Heart left ventricle (tissue), 16 donors: ENCODE measurements at regions not wholly inside any gene's neighbourhood (a gene's known extent, or its start where the extent isn't known, plus 50 kb on each side); places are given as distances from the start of the nearest gene placed in this dataset.

ENCODE experiments used
- ATAC-seq, 4 donors: fragments of 200-7000 bp; cut with Tn5 transposase; one replicate each; pipeline ENCODE4 v1.9.1; 2020 to 2022; ENCODE audit warnings: moderate library complexity in 4 of 4, mild to moderate bottlenecking in 3 of 4, moderate number of reproducible peaks in 1 of 4
- DNase-seq, 5 donors: peaks; one replicate each; pipeline ENCODE4 v3.0.0-alpha.2; 2020
- H3K27ac ChIP-seq, 12 donors: fragments of 200-600 bp; sonication (generic) in 4 of 12; one replicate each; pipeline versions ENCODE4 v1.5.0 to v1.8.0; 2016 to 2022; ENCODE audit warnings: mild to moderate bottlenecking in 2 of 12
- H3K27me3 ChIP-seq, 9 donors: fragments of 200-600 bp; sonication (generic) in 2 of 9; one replicate each; pipeline versions ENCODE4 v1.5.1 to v1.8.0; 2016 to 2022; ENCODE audit warnings: mild to moderate bottlenecking in 3 of 9
- H3K36me3 ChIP-seq, 9 donors: fragments of 200-600 bp; sonication (generic) in 2 of 9; one replicate each; pipeline versions ENCODE4 v1.5.0 to v1.8.0; 2018 to 2022; ENCODE audit warnings: mild to moderate bottlenecking in 2 of 9
- H3K4me1 ChIP-seq, 12 donors: fragments of 200-600 bp; sonication (generic) in 4 of 12; one replicate each; pipeline versions ENCODE4 v1.5.0 to v1.8.0; 2016 to 2022; ENCODE audit warnings: mild to moderate bottlenecking in 3 of 12
- H3K4me3 ChIP-seq, 12 donors: fragments of 200-600 bp; sonication (generic) in 4 of 12; one replicate each; pipeline versions ENCODE4 v1.5.0 to v1.8.0; 2017 to 2022; ENCODE audit warnings: mild to moderate bottlenecking in 9 of 12, moderate library complexity in 4 of 12
- H3K9me3 ChIP-seq, 12 donors: fragments of 200-600 bp; sonication (generic) in 4 of 12; one replicate each; pipeline versions ENCODE4 v1.5.0 to v1.8.0; 2016 to 2022; ENCODE audit warnings: mild to moderate bottlenecking in 1 of 12
- POLR2A ChIP-seq, 2 donors: fragments of 450-650 bp; IDR thresholded peaks; one replicate each; pipeline ENCODE4 v1.6.1; 2017; ENCODE audit warnings: antibody characterized with exemption in 2 of 2, mild to moderate bottlenecking in 2 of 2, moderate library complexity in 2 of 2
- WGBS, 4 donors: extraction: QIAGEN DNeasy Blood & Tissue Kit in 2 of 4; methylation state at CpG; one replicate each; pipeline versions ENCODE4 v1.1.5 to v1.1.7; 2013 to 2018; 5-methylcytosine and 5-hydroxymethylcytosine counted together
- intact Hi-C, 10 donors: fragments of 100-400 bp; cut with DNase I; formaldehyde crosslinking; loops; one replicate each; pipeline versions ENCODE4 v1.11.1 to v1.14.2; 2022
- TF ChIP-seq, protein P1 (sequence below), 12 donors: fragments of 200-600 bp; sonication (generic) in 4 of 12; IDR thresholded peaks; one replicate each; pipeline versions ENCODE4 v1.5.0 to v1.8.0; 2018 to 2022; ENCODE audit warnings: antibody characterized with exemption in 12 of 12, mild to moderate bottlenecking in 5 of 12
- donor health status: ischemic (EF 13 %, LVEDD 7.1; RV severe dilation, severe dysfunction).
- donor health status: healthy with polysubstance abuse.
- donor health status: DM: no; HTN: yes; CAD: no.
- donor health status: DM: no; HTN: no; CAD: no.
- donor health status: ischemic (EF 25% LVEDD 6.9; RV normal size, moderate dysfunction).
- donor health status: ischemic (EF 25% LVEDD 5.7; RV mildly dilated, moderate dysfunction).
- donor health status: healthy.
- donor health status: DM: yes; HTN: yes; CAD: no.
- donor health status: ischemic (EF 35%, LVEDD 5.7; RV mildly dilated, moderate dysfunction).
- donor health status: nonischemic (EF 11% LVEDD 7.7; RV severe dilation, severe dysfunction).
- donor health status: DM: yes; HTN: yes; CAD: no.
- donor health status: PGD.
- donor health status: ischemic (EF 29% LVEDD 5.4; RV normal size, mild dysfunction).
- donor health status: nonischemic (EF 23%, LVEDD 6.1; RV moderate dilation, normal function).

DNA sequence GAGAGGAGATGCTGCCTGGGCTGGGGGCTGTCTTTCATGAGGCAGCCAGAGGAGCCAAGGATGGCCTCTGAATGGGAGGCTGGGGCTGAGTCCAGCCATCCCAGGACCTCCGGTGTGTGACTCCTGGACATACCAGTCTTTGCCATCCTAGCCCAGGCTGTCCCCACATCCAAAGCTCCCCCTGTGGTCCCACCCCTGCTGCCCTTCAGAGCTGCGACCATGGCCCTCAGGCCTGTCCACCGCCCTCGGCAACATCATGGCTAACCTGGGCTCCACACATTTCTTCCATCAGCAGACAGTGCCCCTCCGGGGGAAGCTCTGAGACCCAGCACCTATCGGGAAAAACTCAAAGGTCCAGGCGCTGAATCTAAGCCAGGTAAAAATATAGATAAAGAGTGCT lies 324.4 kb downstream of the MN1 start:
- DNase-seq, result no peak
- no peak overlapping the region for H3K27ac ChIP-seq
- peaks cover 0 to 12% (median 0%) of the 10 kb centered on the region in 9 donors for H3K27me3 ChIP-seq
- H3K4me3 ChIP-seq, result no peak overlapping the region
- H3K36me3 ChIP-seq, result no peaks in the 10 kb centered on the region
- ATAC-seq, result no peak
- H3K4me1 ChIP-seq, result peaks cover 0 to 8% (median 0%) of the 10 kb centered on the region in 12 donors
- intact Hi-C loops, result no loop called here
- H3K9me3 ChIP-seq, result no peaks in the 10 kb centered on the region
- WGBS, 4 donors, result 89 to 94% (median 90%) methylated on average over 7 of the region's 7 CpGs
- TF ChIP-seq POLR2A (IDR thresholded peaks at IDR 0.05), result no peak
- TF ChIP-seq, protein P1, sequence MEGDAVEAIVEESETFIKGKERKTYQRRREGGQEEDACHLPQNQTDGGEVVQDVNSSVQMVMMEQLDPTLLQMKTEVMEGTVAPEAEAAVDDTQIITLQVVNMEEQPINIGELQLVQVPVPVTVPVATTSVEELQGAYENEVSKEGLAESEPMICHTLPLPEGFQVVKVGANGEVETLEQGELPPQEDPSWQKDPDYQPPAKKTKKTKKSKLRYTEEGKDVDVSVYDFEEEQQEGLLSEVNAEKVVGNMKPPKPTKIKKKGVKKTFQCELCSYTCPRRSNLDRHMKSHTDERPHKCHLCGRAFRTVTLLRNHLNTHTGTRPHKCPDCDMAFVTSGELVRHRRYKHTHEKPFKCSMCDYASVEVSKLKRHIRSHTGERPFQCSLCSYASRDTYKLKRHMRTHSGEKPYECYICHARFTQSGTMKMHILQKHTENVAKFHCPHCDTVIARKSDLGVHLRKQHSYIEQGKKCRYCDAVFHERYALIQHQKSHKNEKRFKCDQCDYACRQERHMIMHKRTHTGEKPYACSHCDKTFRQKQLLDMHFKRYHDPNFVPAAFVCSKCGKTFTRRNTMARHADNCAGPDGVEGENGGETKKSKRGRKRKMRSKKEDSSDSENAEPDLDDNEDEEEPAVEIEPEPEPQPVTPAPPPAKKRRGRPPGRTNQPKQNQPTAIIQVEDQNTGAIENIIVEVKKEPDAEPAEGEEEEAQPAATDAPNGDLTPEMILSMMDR (IDR thresholded peaks at IDR 0.05), result no peak

DNA sequence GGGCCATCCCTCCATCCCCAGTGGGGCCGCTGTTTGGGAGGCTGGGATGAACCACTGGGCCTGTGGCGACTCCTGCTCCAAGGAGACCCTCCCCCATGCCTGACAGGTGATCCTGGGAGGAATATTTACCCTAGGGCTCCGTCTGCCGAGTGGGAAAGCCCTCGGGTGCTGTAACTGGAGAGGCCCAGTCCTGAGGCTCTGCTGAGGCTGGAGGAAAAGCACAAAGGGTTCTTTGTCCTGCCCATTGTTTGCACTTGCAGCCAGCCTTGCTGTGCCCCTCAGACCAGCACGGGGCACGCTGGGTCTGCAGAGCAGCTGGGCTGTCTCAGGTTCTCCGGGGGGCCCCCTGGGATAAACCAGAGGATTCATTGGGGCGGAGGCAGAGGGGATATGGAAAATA lies 321.1 kb downstream of the MN1 start:
- no peak for DNase-seq
- no peak for ATAC-seq
- 49 to 61% (median 50%) methylated on average over 4 to 9 of the region's 9 CpGs for WGBS, 4 donors
- Histone ChIP-seq H3K4me3 (no peak overlapping the region), H3K9me3 (no peaks in the 10 kb centered on the region), H3K27me3 (peaks cover 0 to 28% (median 2%) of the 10 kb centered on the region in 9 donors), H3K27ac (no peak overlapping the region), H3K36me3 (no peaks in the 10 kb centered on the region), H3K4me1 (peaks cover 0 to under 1% (median 0%) of the 10 kb centered on the region in 12 donors)
- intact Hi-C loops, result no loop called here
- TF ChIP-seq POLR2A (IDR thresholded peaks at IDR 0.05), result no peak
- TF ChIP-seq, protein P1 (IDR thresholded peaks at IDR 0.05), result no peak

DNA sequence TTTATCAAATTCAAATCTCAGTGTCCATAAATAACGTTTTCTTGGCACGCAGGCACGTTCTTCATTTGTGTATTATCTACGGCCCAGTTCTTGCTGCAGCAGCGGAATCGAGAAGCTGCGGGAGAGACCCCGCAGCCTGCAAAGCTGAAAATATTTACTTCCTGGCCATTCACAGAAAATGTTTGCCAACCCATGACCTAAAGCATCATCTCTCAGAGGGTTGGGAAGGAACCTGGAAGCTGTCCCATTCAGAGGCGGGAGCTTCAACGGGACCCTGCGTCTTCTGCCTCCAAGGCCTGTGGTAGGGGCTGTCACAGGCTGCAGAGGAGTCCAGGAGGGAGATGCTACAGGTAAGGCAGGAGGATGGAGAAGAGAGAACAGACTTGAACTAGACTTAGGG lies 319.2 kb downstream of the MN1 start:
- intact Hi-C loops, result no loop called here
- H3K27ac ChIP-seq, result no peak overlapping the region
- DNase-seq, result no peak
- WGBS, 4 donors, result 44 to 52% (median 49%) methylated on average over 11 of the region's 11 CpGs
- no peaks in the 10 kb centered on the region for H3K36me3 ChIP-seq
- no peak overlapping the region for H3K4me3 ChIP-seq
- H3K9me3 ChIP-seq, result peaks cover 0 to 3% (median 0%) of the 10 kb centered on the region in 12 donors
- TF ChIP-seq, protein P1 (IDR thresholded peaks at IDR 0.05), result no peak
- no peak for TF ChIP-seq POLR2A (IDR thresholded peaks at IDR 0.05)
- no peak for ATAC-seq
- H3K4me1 ChIP-seq, result no peaks in the 10 kb centered on the region
- H3K27me3 ChIP-seq, result peaks cover 0 to 21% (median 4%) of the 10 kb centered on the region in 9 donors

DNA sequence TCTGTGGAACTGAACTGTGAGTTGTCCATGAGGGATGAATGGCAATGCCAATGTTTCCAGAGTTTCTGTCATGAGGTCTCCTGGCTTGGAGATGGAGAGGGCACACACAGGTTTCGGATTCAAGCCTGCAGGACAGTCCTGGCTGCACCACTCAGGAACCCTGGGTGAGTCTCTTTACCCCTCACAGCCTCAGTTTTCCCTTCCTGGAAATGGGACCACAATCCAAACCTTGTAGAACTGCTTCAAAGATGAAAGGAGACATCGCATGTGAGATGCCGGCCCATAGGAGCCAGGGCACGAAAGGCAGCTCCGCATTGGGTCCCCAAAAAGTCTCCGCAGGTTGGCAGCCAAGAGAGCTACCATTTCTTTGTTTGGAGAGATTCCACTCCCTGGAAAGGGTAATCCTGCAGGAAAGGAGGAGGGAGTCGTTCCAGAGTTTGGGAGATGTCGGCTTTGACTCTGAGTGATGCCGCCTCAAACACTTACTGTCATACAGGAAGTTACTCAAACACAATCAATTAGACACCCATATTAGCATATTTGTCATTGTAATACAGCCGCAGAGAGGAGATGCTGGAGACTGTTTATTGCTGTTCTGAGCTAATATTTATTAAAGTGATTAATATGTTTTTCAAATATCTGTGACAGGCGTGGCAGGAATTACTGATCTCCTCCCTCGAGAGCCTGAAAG lies 318.3 kb downstream of the MN1 start:
- intact Hi-C loops, result no loop called here
- H3K4me1 ChIP-seq, result no peaks in the 10 kb centered on the region

More for the DNA sequence above, 318.3 kb downstream of the MN1 start:
- WGBS, 4 donors, result 75 to 76% (median 75%) methylated on average over 12 of the region's 12 CpGs
- TF ChIP-seq POLR2A (IDR thresholded peaks at IDR 0.05), result no peak
- TF ChIP-seq, protein P1 (IDR thresholded peaks at IDR 0.05), result no peak
- H3K27ac ChIP-seq, result no peak overlapping the region
- peaks cover 0 to 21% (median 4%) of the 10 kb centered on the region in 9 donors for H3K27me3 ChIP-seq
- DNase-seq (no peak), ATAC-seq (no peak)
- H3K36me3 ChIP-seq, result no peaks in the 10 kb centered on the region
- H3K4me3 ChIP-seq, result no peak overlapping the region
- H3K9me3 ChIP-seq, result peaks cover 0 to 3% (median 0%) of the 10 kb centered on the region in 12 donors
